Keratinocyte (primary cell): ENCODE measurements at regions not wholly inside any gene's neighbourhood (a gene's known extent, or its start where the extent isn't known, plus 50 kb on each side); places are given as distances from the start of the nearest gene placed in this dataset.
A peak's percentile ranks its signal among the peaks of the same experiment; 100 is the strongest.

ENCODE experiments used
- DNase-seq: peaks from one replicate; pipeline ENCODE4 v3.0.0-alpha.2; 2011; ENCODE audit warnings: low read depth, missing footprints, low spot score
- FAIRE-seq: peaks from 2 replicates; lab custom pipeline; 2011; peaks lifted over from hg19 to GRCh38; lab: Jason Lieb, UNC
- H2AFZ ChIP-seq: 2 replicates; pipeline ENCODE4 v1.6.0; 2012; ENCODE audit warnings: low read length, control low read depth, inconsistent platforms; ENCODE audit not compliant: control insufficient read depth
- H3K27ac ChIP-seq: 2 replicates; pipeline ENCODE4 v1.5.1; 2011; ENCODE audit warnings: low read length; ENCODE audit not compliant: control insufficient read depth, insufficient read depth
- H3K27me3 ChIP-seq: 3 replicates; pipeline ENCODE4 v1.6.0; 2011; ENCODE audit warnings: low read length; ENCODE audit not compliant: control insufficient read depth, insufficient read depth; ENCODE audit errors: extremely low read depth
- H3K36me3 ChIP-seq, 2 experiments: 2 replicates in 1 of 2; 3 replicates in 1 of 2; pipeline ENCODE4 v1.5.1; 2011; ENCODE audit warnings: low read length in 2 of 2, mild to moderate bottlenecking in 1 of 2; ENCODE audit not compliant: control insufficient read depth in 2 of 2, insufficient read depth in 2 of 2; ENCODE audit errors: extremely low read depth in 1 of 2
- H3K4me1 ChIP-seq: 3 replicates; pipeline ENCODE4 v1.5.1; 2011; ENCODE audit warnings: low read length; ENCODE audit not compliant: control insufficient read depth, insufficient read depth; ENCODE audit errors: extremely low read depth
- H3K4me2 ChIP-seq: 3 replicates; pipeline ENCODE4 v1.6.0; 2011; ENCODE audit warnings: low read depth, low read length; ENCODE audit not compliant: control insufficient read depth, insufficient read depth; ENCODE audit errors: extremely low read depth
- H3K4me3 ChIP-seq, 3 experiments: fragments of 200-600 bp in 1 of 3; sonication (generic) in 1 of 3; 2 replicates in 2 of 3; 3 replicates in 1 of 3; pipeline ENCODE4 v1.5.1; 2011 to 2016; ENCODE audit warnings: low read length in 3 of 3, mild to moderate bottlenecking in 3 of 3, control low read depth in 2 of 3, inconsistent platforms in 1 of 3, low read depth in 1 of 3, mixed read lengths in 1 of 3, mixed run types in 1 of 3, moderate library complexity in 1 of 3; ENCODE audit not compliant: control insufficient read depth in 2 of 3, insufficient read depth in 2 of 3; ENCODE audit errors: extremely low read depth in 1 of 3
- H3K79me2 ChIP-seq: 2 replicates; pipeline ENCODE4 v1.6.0; 2012; ENCODE audit warnings: low read length; ENCODE audit not compliant: control insufficient read depth, insufficient read depth
- H3K9ac ChIP-seq: 3 replicates; pipeline ENCODE4 v1.6.0; 2011; ENCODE audit warnings: low read length; ENCODE audit not compliant: control insufficient read depth, insufficient read depth; ENCODE audit errors: extremely low read depth
- H3K9me1 ChIP-seq: 3 replicates; pipeline ENCODE4 v1.6.0; 2011; ENCODE audit warnings: low read length; ENCODE audit not compliant: control insufficient read depth, insufficient read depth; ENCODE audit errors: extremely low read depth
- H3K9me3 ChIP-seq: 2 replicates; pipeline ENCODE4 v1.5.1; 2012; ENCODE audit warnings: low read depth, low read length; ENCODE audit not compliant: control insufficient read depth
- H4K20me1 ChIP-seq: 3 replicates; pipeline ENCODE4 v1.6.0; 2011; ENCODE audit warnings: low read length; ENCODE audit not compliant: control insufficient read depth, insufficient read depth; ENCODE audit errors: extremely low read depth
- CTCF ChIP-seq, 3 experiments: IDR thresholded peaks in 1 of 3; conservative IDR thresholded peaks in 1 of 3; optimal IDR thresholded peaks in 1 of 3; 2 replicates in 2 of 3; 3 replicates in 1 of 3; pipeline versions ENCODE3 to v1.5.1; 2011; ENCODE audit warnings: low read length in 3 of 3, mild to moderate bottlenecking in 3 of 3, moderate library complexity in 2 of 3, control low read depth in 1 of 3, inconsistent platforms in 1 of 3; ENCODE audit not compliant: insufficient read depth in 2 of 3; ENCODE audit errors: extremely low read depth in 1 of 3
- EZH2 ChIP-seq: IDR thresholded peaks from one replicate; pipeline ENCODE4 v1.6.1; 2012; ENCODE audit warnings: inconsistent platforms, mild to moderate bottlenecking, low read length, moderate library complexity
- dilution Hi-C: fragments of 300-500 bp; cut with MboI; formaldehyde crosslinking; loops from one replicate; pipeline ENCODE4 v1.7.0; 2020; ENCODE audit warnings: low sequenced_read_pairs; ENCODE audit not compliant: extremely low pct_ligation_motif_present

DNA sequence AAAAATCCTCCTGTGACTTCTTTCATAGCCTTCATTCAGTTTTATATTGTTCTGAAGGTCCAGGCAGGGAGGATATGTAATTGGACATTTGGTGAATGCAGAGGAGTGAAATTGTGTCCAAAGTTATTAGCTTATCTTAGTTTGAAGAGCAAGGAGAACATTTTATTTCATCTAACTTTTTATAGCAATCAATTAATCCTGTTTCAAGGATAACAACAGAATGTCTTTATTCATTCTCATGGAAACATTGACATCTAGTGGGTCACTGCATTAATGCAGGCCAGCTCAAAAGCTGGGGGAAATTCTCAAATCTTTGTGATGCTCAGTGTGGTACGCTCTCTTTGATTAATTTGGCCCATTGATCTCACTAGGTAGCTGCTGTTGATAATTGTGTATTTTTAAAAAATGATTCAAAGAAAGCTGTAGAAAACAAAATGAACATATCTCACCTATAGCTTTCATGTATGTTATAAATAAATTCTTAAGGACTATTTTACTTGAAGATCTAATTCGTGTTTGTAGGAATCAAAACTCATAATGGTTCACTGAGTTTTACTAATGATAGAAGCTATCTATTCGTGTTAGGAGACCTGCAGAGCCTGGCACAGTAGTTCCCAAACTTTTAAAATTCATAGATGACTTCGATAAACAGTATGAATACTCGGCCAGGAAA lies 150.8 kb upstream of the KCNMB2 start:
- Histone ChIP-seq H3K9me3 (no peaks in the 10 kb centered on the region), H3K9ac (no peak overlapping the region), H3K27me3 (no peaks in the 10 kb centered on the region), H3K4me3 (no peak overlapping the region), H3K4me2 (no peak overlapping the region), H4K20me1 (no peaks in the 10 kb centered on the region), H2AFZ (no peak overlapping the region), H3K36me3 (no peaks in the 10 kb centered on the region), H3K27ac (no peak overlapping the region), H3K79me2 (no peaks in the 10 kb centered on the region), H3K9me1 (no peaks in the 10 kb centered on the region), H3K4me1 (no peaks in the 10 kb centered on the region)
- no peak for DNase-seq
- TF ChIP-seq CTCF (optimal IDR thresholded peaks at IDR 0.05 in 1 of 3, IDR thresholded peaks at IDR 0.05 in 1 of 3, conservative IDR thresholded peaks at IDR 0.05 in 1 of 3; ENCODE audit: extremely low read depth in 1 of 3, insufficient read depth in 2 of 3, low read length in 3 of 3) (peak; percentile 53 to 83 (median 56)), EZH2 (no peak)
- dilution Hi-C loops, result no loop called here
- no peak for FAIRE-seq

DNA sequence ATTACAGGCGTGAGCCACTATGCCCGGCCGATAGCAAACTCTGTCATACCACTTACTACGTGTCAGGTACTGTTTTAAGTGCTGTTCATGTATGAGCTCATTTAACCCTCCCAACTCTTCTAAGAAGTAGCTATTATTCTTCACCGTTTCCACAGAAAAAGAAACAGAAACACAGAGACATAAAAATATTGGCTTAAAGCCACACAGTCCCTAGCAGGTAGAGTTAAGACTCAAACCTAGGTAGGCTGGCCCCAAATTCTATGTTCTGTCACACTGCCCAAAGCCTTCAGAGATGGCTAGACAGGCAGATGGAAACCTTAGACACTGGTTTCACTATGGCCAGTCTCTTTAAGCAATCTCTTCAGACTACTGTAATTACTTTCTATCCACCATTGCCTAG lies 149.8 kb upstream of the KCNMB2 start:
- Histone ChIP-seq H3K27ac (no peak overlapping the region), H2AFZ (no peak overlapping the region), H4K20me1 (no peaks in the 10 kb centered on the region), H3K9me3 (no peaks in the 10 kb centered on the region), H3K79me2 (no peaks in the 10 kb centered on the region), H3K36me3 (no peaks in the 10 kb centered on the region), H3K9me1 (no peaks in the 10 kb centered on the region), H3K27me3 (no peaks in the 10 kb centered on the region), H3K4me3 (no peak overlapping the region), H3K9ac (no peak overlapping the region), H3K4me2 (no peak overlapping the region), H3K4me1 (no peaks in the 10 kb centered on the region)
- TF ChIP-seq EZH2 (no peak), CTCF (optimal IDR thresholded peaks at IDR 0.05 in 1 of 3, IDR thresholded peaks at IDR 0.05 in 1 of 3, conservative IDR thresholded peaks at IDR 0.05 in 1 of 3; ENCODE audit: extremely low read depth in 1 of 3, insufficient read depth in 2 of 3, low read length in 3 of 3) (no peak)
- DNase-seq (no peak), FAIRE-seq (no peak)
- dilution Hi-C loops, result no loop called here
